ENCODE measurements at regions not wholly inside any gene's neighbourhood (a gene's known extent, or its start where the extent isn't known, plus 50 kb on each side); places are given as distances from the start of the nearest gene placed in this dataset.

GRCh38 chr7:52382731-52383130 is 652.7 kb upstream of the POM121L12 start:
- Histone ChIP-seq H3K36me3 (ENCODE audit: control insufficient read depth, low read length) (no peaks in the 10 kb centered on the region), H3F3A (ENCODE audit: control insufficient read depth, insufficient read depth) (no peaks in the 10 kb centered on the region), H3K27ac (ENCODE audit: low read depth, low read length) (no peak overlapping the region), H3K4me3 (ENCODE audit: low read length) (no peak overlapping the region), H3K79me2 (ENCODE audit: control insufficient read depth, low read length) (no peaks in the 10 kb centered on the region), H3K4me1 (ENCODE audit: control insufficient read depth, low read length) (no peaks in the 10 kb centered on the region), H3K4me2 (ENCODE audit: low read length) (no peak overlapping the region), H3K9me3 (ENCODE audit: control insufficient read depth, insufficient read depth, low read length) (peaks cover 11% of the 10 kb centered on the region; the same call in 1 of the 2 replicates), H4K20me1 (ENCODE audit: control insufficient read depth, insufficient read depth, low read depth, low read length) (no peaks in the 10 kb centered on the region), H3K27me3 (ENCODE audit: control insufficient read depth, low read length) (no peaks in the 10 kb centered on the region), H3K9me2 (replicated peaks; ENCODE audit: control insufficient read depth, low read length) (no peaks in the 10 kb centered on the region)
- no peak for TF ChIP-seq EZH2phosphoT487 (IDR thresholded peaks at IDR 0.05; ENCODE audit: borderline replicate concordance, low read length)
- TF ChIP-seq, protein P1, sequence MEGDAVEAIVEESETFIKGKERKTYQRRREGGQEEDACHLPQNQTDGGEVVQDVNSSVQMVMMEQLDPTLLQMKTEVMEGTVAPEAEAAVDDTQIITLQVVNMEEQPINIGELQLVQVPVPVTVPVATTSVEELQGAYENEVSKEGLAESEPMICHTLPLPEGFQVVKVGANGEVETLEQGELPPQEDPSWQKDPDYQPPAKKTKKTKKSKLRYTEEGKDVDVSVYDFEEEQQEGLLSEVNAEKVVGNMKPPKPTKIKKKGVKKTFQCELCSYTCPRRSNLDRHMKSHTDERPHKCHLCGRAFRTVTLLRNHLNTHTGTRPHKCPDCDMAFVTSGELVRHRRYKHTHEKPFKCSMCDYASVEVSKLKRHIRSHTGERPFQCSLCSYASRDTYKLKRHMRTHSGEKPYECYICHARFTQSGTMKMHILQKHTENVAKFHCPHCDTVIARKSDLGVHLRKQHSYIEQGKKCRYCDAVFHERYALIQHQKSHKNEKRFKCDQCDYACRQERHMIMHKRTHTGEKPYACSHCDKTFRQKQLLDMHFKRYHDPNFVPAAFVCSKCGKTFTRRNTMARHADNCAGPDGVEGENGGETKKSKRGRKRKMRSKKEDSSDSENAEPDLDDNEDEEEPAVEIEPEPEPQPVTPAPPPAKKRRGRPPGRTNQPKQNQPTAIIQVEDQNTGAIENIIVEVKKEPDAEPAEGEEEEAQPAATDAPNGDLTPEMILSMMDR (IDR thresholded peaks at IDR 0.05; ENCODE audit: low read depth, low read length, poor library complexity, severe bottlenecking) = no peak

DNA sequence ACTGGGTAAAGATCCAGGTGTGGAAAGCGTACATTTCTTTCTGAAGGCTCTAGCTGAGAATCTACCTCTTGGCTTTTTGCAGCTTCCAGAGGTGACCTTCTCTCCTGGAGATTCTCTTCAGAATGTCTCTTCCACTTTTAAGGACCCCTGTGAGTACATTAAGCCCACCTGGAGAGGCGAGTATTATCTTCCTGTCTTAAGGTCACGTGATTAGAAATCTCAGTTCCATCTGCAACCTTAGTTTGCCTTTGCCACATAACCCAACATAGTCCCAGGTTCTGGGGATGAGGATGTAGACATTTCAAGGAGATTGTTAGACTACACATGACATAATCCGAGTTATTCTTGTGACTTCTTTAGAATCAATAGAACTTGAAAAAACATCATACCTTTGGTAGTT is 665.5 kb upstream of the POM121L12 start:
- H3F3A ChIP-seq (ENCODE audit: control insufficient read depth, insufficient read depth) = no peaks in the 10 kb centered on the region
- no peaks in the 10 kb centered on the region for H3K36me3 ChIP-seq (ENCODE audit: control insufficient read depth, low read length)
- no peak overlapping the region for H3K4me3 ChIP-seq (ENCODE audit: low read length)
- H3K9me3 ChIP-seq (ENCODE audit: control insufficient read depth, insufficient read depth, low read length) = peaks cover 24% of the 10 kb centered on the region; the same call in 1 of the 2 replicates
- TF ChIP-seq, protein P1 (IDR thresholded peaks at IDR 0.05; ENCODE audit: low read depth, low read length, poor library complexity, severe bottlenecking) = no peak
- no peak for TF ChIP-seq EZH2phosphoT487 (IDR thresholded peaks at IDR 0.05; ENCODE audit: borderline replicate concordance, low read length)
- no peaks in the 10 kb centered on the region for H3K27me3 ChIP-seq (ENCODE audit: control insufficient read depth, low read length)
- no peaks in the 10 kb centered on the region for H3K79me2 ChIP-seq (ENCODE audit: control insufficient read depth, low read length)
- H3K4me1 ChIP-seq (ENCODE audit: control insufficient read depth, low read length) = no peaks in the 10 kb centered on the region
- 0 out of 2 replicates have a peak, but pooled peaks cover under 1% of the 10 kb centered on the region for H3K9me2 ChIP-seq (replicated peaks; ENCODE audit: control insufficient read depth, low read length)
- H4K20me1 ChIP-seq (ENCODE audit: control insufficient read depth, insufficient read depth, low read depth, low read length) = no peaks in the 10 kb centered on the region
- no peak overlapping the region for H3K4me2 ChIP-seq (ENCODE audit: low read length)
- H3K27ac ChIP-seq (ENCODE audit: low read depth, low read length) = no peak overlapping the region

- H3K9me2 ChIP-seq (replicated peaks; ENCODE audit: control insufficient read depth, low read length) = 0 out of 2 replicates have a peak, but pooled peaks cover 3% of the 10 kb centered on the region
- H3K9me3 ChIP-seq (ENCODE audit: control insufficient read depth, insufficient read depth, low read length) = peaks cover 10% of the 10 kb centered on the region; the same call in 1 of the 2 replicates
- H3K4me2 ChIP-seq (ENCODE audit: low read length) = no peak overlapping the region
- H3K4me3 ChIP-seq (ENCODE audit: low read length) = no peak overlapping the region
- no peaks in the 10 kb centered on the region for H4K20me1 ChIP-seq (ENCODE audit: control insufficient read depth, insufficient read depth, low read depth, low read length)
- H3K27me3 ChIP-seq (ENCODE audit: control insufficient read depth, low read length) = no peaks in the 10 kb centered on the region
- no peak for TF ChIP-seq EZH2phosphoT487 (IDR thresholded peaks at IDR 0.05; ENCODE audit: borderline replicate concordance, low read length)
- TF ChIP-seq, protein P1 (IDR thresholded peaks at IDR 0.05; ENCODE audit: low read depth, low read length, poor library complexity, severe bottlenecking) = no peak
- H3K36me3 ChIP-seq (ENCODE audit: control insufficient read depth, low read length) = no peaks in the 10 kb centered on the region
- no peak overlapping the region for H3K27ac ChIP-seq (ENCODE audit: low read depth, low read length)
- H3K79me2 ChIP-seq (ENCODE audit: control insufficient read depth, low read length) = no peaks in the 10 kb centered on the region
- no peaks in the 10 kb centered on the region for H3F3A ChIP-seq (ENCODE audit: control insufficient read depth, insufficient read depth)
- no peaks in the 10 kb centered on the region for H3K4me1 ChIP-seq (ENCODE audit: control insufficient read depth, low read length)
Measured at GRCh38 chr7:52365349-52365748, 670.1 kb upstream of the POM121L12 start.

All from DOHH2 (cell line).